ENCODE measurements at regions not wholly inside any gene's neighbourhood (a gene's known extent, or its start where the extent isn't known, plus 50 kb on each side); places are given as distances from the start of the nearest gene placed in this dataset.

DNA sequence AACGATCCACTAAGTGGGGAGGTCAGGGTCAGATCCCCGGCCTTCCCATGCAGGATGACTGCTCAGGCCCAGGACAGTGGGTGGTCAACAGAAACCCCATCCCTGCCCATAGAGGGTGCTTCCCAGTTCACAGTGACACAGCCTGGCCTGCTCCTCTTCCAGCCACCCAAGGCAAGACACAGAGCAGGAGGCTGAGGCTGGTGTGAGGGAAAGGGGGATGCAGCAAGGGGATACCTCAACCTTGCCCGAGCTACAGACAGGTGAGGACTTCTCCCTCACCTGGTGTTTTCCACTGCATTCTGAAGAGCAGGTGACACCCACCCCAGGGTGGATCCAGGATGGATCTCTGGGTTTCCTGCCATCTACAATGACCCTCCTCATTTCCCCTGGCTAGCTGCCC is 106.7 kb downstream of the KIF26A start:
- FAIRE-seq (no peak), DNase-seq (ENCODE audit: low read depth, low spot score) (no peak)
- Histone ChIP-seq H3K79me2 (ENCODE audit: control insufficient read depth, insufficient read depth, low read length) (no peaks in the 10 kb centered on the region), H2AFZ (ENCODE audit: control insufficient read depth, low read length) (no peak overlapping the region), H3K4me3 (ENCODE audit: control insufficient read depth in 2 of 3, extremely low read depth in 1 of 3, insufficient read depth in 2 of 3, low read depth in 1 of 3, low read length in 3 of 3) (no peak overlapping the region), H3K4me1 (ENCODE audit: control insufficient read depth, extremely low read depth, insufficient read depth, low read length) (no peaks in the 10 kb centered on the region), H3K9me3 (ENCODE audit: control insufficient read depth, low read depth, low read length) (peaks cover 4% of the 10 kb centered on the region), H3K9me1 (ENCODE audit: control insufficient read depth, extremely low read depth, insufficient read depth, low read length) (no peaks in the 10 kb centered on the region), H3K9ac (ENCODE audit: control insufficient read depth, extremely low read depth, insufficient read depth, low read length) (no peak overlapping the region), H3K27me3 (ENCODE audit: control insufficient read depth, extremely low read depth, insufficient read depth, low read length) (no peaks in the 10 kb centered on the region), H4K20me1 (ENCODE audit: control insufficient read depth, extremely low read depth, insufficient read depth, low read length) (no peaks in the 10 kb centered on the region), H3K4me2 (ENCODE audit: control insufficient read depth, extremely low read depth, insufficient read depth, low read depth, low read length) (no peak overlapping the region), H3K27ac (ENCODE audit: control insufficient read depth, insufficient read depth, low read length) (no peak overlapping the region), H3K36me3 (ENCODE audit: control insufficient read depth in 2 of 2, extremely low read depth in 1 of 2, insufficient read depth in 2 of 2, low read length in 2 of 2) (no peaks in the 10 kb centered on the region)
- dilution Hi-C loops (cut with MboI; ENCODE audit: extremely low pct_ligation_motif_present, low sequenced_read_pairs), result no loop called here
- TF ChIP-seq EZH2 (IDR thresholded peaks at IDR 0.05; ENCODE audit: low read length) (no peak), CTCF (optimal IDR thresholded peaks at IDR 0.05 in 1 of 3, IDR thresholded peaks at IDR 0.05 in 1 of 3, conservative IDR thresholded peaks at IDR 0.05 in 1 of 3; ENCODE audit: extremely low read depth in 1 of 3, insufficient read depth in 2 of 3, low read length in 3 of 3) (no peak)

GRCh38 chr14:104245723-104246122 is 107.3 kb downstream of the KIF26A start:
- H3K9me1 ChIP-seq (ENCODE audit: control insufficient read depth, extremely low read depth, insufficient read depth, low read length), result no peaks in the 10 kb centered on the region
- no peak overlapping the region for H2AFZ ChIP-seq (ENCODE audit: control insufficient read depth, low read length)
- H3K9me3 ChIP-seq (ENCODE audit: control insufficient read depth, low read depth, low read length), result peaks cover 4% of the 10 kb centered on the region
- H3K4me1 ChIP-seq (ENCODE audit: control insufficient read depth, extremely low read depth, insufficient read depth, low read length), result no peaks in the 10 kb centered on the region
- dilution Hi-C loops (cut with MboI; ENCODE audit: extremely low pct_ligation_motif_present, low sequenced_read_pairs), result no loop called here
- no peak overlapping the region for H3K4me3 ChIP-seq (ENCODE audit: control insufficient read depth in 2 of 3, extremely low read depth in 1 of 3, insufficient read depth in 2 of 3, low read depth in 1 of 3, low read length in 3 of 3)
- no peak overlapping the region for H3K9ac ChIP-seq (ENCODE audit: control insufficient read depth, extremely low read depth, insufficient read depth, low read length)
- FAIRE-seq (no peak), DNase-seq (ENCODE audit: low read depth, low spot score) (no peak)
- no peak overlapping the region for H3K4me2 ChIP-seq (ENCODE audit: control insufficient read depth, extremely low read depth, insufficient read depth, low read depth, low read length)
- no peaks in the 10 kb centered on the region for H3K27me3 ChIP-seq (ENCODE audit: control insufficient read depth, extremely low read depth, insufficient read depth, low read length)
- no peak for TF ChIP-seq CTCF (optimal IDR thresholded peaks at IDR 0.05 in 1 of 3, IDR thresholded peaks at IDR 0.05 in 1 of 3, conservative IDR thresholded peaks at IDR 0.05 in 1 of 3; ENCODE audit: extremely low read depth in 1 of 3, insufficient read depth in 2 of 3, low read length in 3 of 3)
- TF ChIP-seq EZH2 (IDR thresholded peaks at IDR 0.05; ENCODE audit: low read length), result no peak
- no peaks in the 10 kb centered on the region for H3K36me3 ChIP-seq (ENCODE audit: control insufficient read depth in 2 of 2, extremely low read depth in 1 of 2, insufficient read depth in 2 of 2, low read length in 2 of 2)
- H3K79me2 ChIP-seq (ENCODE audit: control insufficient read depth, insufficient read depth, low read length), result no peaks in the 10 kb centered on the region
- H4K20me1 ChIP-seq (ENCODE audit: control insufficient read depth, extremely low read depth, insufficient read depth, low read length), result no peaks in the 10 kb centered on the region
- H3K27ac ChIP-seq (ENCODE audit: control insufficient read depth, insufficient read depth, low read length), result no peak overlapping the region
